ENCODE measurements at regions not wholly inside any gene's neighbourhood (a gene's known extent, or its start where the extent isn't known, plus 50 kb on each side); places are given as distances from the start of the nearest gene placed in this dataset.
"Not testable (repeated sequence)": the region's sequence is repeated elsewhere in the genome, so short reads cannot be mapped to it uniquely, and the experiment has no call there.

- not testable (repeated sequence) for TF ChIP-seq CTCF, POLR2A (IDR thresholded peaks at IDR 0.05)
Observed at GRCh38 chr2:239644594-239644993, 243.8 kb upstream of the HDAC4 start.
